ENCODE measurements at regions not wholly inside any gene's neighbourhood (a gene's known extent, or its start where the extent isn't known, plus 50 kb on each side); places are given as distances from the start of the nearest gene placed in this dataset.

- no peaks in the 10 kb centered on the region for H3K9me3 Mint-ChIP-seq (ENCODE audit: insufficient read depth)
- H3K4me1 Mint-ChIP-seq = no peaks in the 10 kb centered on the region
- no peaks in the 10 kb centered on the region for H3K27me3 Mint-ChIP-seq
- TF ChIP-seq, protein P1, sequence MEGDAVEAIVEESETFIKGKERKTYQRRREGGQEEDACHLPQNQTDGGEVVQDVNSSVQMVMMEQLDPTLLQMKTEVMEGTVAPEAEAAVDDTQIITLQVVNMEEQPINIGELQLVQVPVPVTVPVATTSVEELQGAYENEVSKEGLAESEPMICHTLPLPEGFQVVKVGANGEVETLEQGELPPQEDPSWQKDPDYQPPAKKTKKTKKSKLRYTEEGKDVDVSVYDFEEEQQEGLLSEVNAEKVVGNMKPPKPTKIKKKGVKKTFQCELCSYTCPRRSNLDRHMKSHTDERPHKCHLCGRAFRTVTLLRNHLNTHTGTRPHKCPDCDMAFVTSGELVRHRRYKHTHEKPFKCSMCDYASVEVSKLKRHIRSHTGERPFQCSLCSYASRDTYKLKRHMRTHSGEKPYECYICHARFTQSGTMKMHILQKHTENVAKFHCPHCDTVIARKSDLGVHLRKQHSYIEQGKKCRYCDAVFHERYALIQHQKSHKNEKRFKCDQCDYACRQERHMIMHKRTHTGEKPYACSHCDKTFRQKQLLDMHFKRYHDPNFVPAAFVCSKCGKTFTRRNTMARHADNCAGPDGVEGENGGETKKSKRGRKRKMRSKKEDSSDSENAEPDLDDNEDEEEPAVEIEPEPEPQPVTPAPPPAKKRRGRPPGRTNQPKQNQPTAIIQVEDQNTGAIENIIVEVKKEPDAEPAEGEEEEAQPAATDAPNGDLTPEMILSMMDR (IDR thresholded peaks at IDR 0.05) = no peak
- TF ChIP-seq EZH2 (IDR thresholded peaks at IDR 0.05; ENCODE audit: borderline replicate concordance, insufficient read depth, low read depth, low read length, poor library complexity, severe bottlenecking) = no peak
- ATAC-seq (ENCODE audit: low read depth) (no peak), DNase-seq (no peak)
- no peak overlapping the region for H3K4me3 Mint-ChIP-seq
- no peaks in the 10 kb centered on the region for H3K9me3 ChIP-seq (ENCODE audit: control extremely low read depth in 1 of 3, control insufficient read depth in 2 of 3, insufficient read depth in 1 of 3, low read length in 2 of 3)
- H3K27ac ChIP-seq (ENCODE audit: low read length in 2 of 2) = no peak overlapping the region
- no peak overlapping the region for H3K4me2 ChIP-seq (replicated peaks; ENCODE audit: low read depth, low read length, poor library complexity, severe bottlenecking)
- CTCF ChIA-PET = no interaction called here
- H3K27ac Mint-ChIP-seq = no peak overlapping the region
- intact Hi-C loops (cut with micrococcal nuclease) = no loop called here
- POLR2A ChIA-PET = no interaction called here
- no peaks in the 10 kb centered on the region for H4K20me1 ChIP-seq (ENCODE audit: control insufficient read depth, insufficient read depth, low read length, poor library complexity, severe bottlenecking)
- no peaks in the 10 kb centered on the region for H3K36me3 ChIP-seq (replicated peaks in 1 of 2; ENCODE audit: control extremely low read depth in 1 of 2, control insufficient read depth in 1 of 2, extremely low read depth in 1 of 2, insufficient read depth in 2 of 2, low read length in 1 of 2)
- H3K4me3 ChIP-seq (ENCODE audit: control extremely low read depth in 1 of 5, extremely low read depth in 1 of 5, insufficient read depth in 1 of 5, low read depth in 2 of 5, low read length in 4 of 5) = no peak overlapping the region
- H3K79me2 ChIP-seq (ENCODE audit: control insufficient read depth, insufficient read depth, low read length) = no peaks in the 10 kb centered on the region
- no peaks in the 10 kb centered on the region for H3K4me1 ChIP-seq (ENCODE audit: control insufficient read depth in 2 of 2, insufficient read depth in 2 of 2, low read length in 2 of 2)
- no peak overlapping the region for H3K9ac ChIP-seq (ENCODE audit: low read length)
- WGBS (ENCODE audit: insufficient coverage) = 86% methylated on average over 4 of the region's 9 CpGs
- H3K27me3 ChIP-seq (replicated peaks in 1 of 4; ENCODE audit: control extremely low read depth in 1 of 4, control insufficient read depth in 3 of 4, insufficient read depth in 4 of 4, low read length in 3 of 4) = no peaks in the 10 kb centered on the region
- no peak overlapping the region for H2AFZ ChIP-seq (ENCODE audit: insufficient read depth, low read depth, low read length, poor library complexity, severe bottlenecking)
Measured at GRCh38 chr2:6764968-6765723, 100.6 kb downstream of the CMPK2 start.

GRCh38 chr2:6769346-6769745 is 96.4 kb downstream of the CMPK2 start:
- Histone ChIP-seq H3K4me3 (ENCODE audit: control extremely low read depth in 1 of 5, extremely low read depth in 1 of 5, insufficient read depth in 1 of 5, low read depth in 2 of 5, low read length in 4 of 5) (no peak overlapping the region), H3K4me2 (replicated peaks; ENCODE audit: low read depth, low read length, poor library complexity, severe bottlenecking) (no peak overlapping the region), H3K79me2 (ENCODE audit: control insufficient read depth, insufficient read depth, low read length) (no peaks in the 10 kb centered on the region), H3K9ac (ENCODE audit: low read length) (no peak overlapping the region), H4K20me1 (ENCODE audit: control insufficient read depth, insufficient read depth, low read length, poor library complexity, severe bottlenecking) (no peaks in the 10 kb centered on the region), H3K36me3 (replicated peaks in 1 of 2; ENCODE audit: control extremely low read depth in 1 of 2, control insufficient read depth in 1 of 2, extremely low read depth in 1 of 2, insufficient read depth in 2 of 2, low read length in 1 of 2) (no peaks in the 10 kb centered on the region), H2AFZ (ENCODE audit: insufficient read depth, low read depth, low read length, poor library complexity, severe bottlenecking) (no peak overlapping the region), H3K27ac (ENCODE audit: low read length in 2 of 2) (no peak overlapping the region), H3K27me3 (replicated peaks in 1 of 4; ENCODE audit: control extremely low read depth in 1 of 4, control insufficient read depth in 3 of 4, insufficient read depth in 4 of 4, low read length in 3 of 4) (peaks cover 0 to 5% (median 0%) of the 10 kb centered on the region in 4 experiments), H3K4me1 (ENCODE audit: control insufficient read depth in 2 of 2, insufficient read depth in 2 of 2, low read length in 2 of 2) (peaks cover 3 to 5% of the 10 kb centered on the region in 2 donors), H3K9me3 (ENCODE audit: control extremely low read depth in 1 of 3, control insufficient read depth in 2 of 3, insufficient read depth in 1 of 3, low read length in 2 of 3) (no peaks in the 10 kb centered on the region)
- TF ChIP-seq EZH2 (IDR thresholded peaks at IDR 0.05; ENCODE audit: borderline replicate concordance, insufficient read depth, low read depth, low read length, poor library complexity, severe bottlenecking) = no peak
- TF ChIP-seq, protein P1 (IDR thresholded peaks at IDR 0.05) = no peak
- DNase-seq (no peak), ATAC-seq (ENCODE audit: low read depth) (no peak)
- Mint-ChIP-seq H3K27ac (no peak overlapping the region), H3K9me3 (ENCODE audit: insufficient read depth) (no peaks in the 10 kb centered on the region), H3K27me3 (peaks cover 16% of the 10 kb centered on the region), H3K4me1 (peaks cover 12% of the 10 kb centered on the region), H3K4me3 (no peak overlapping the region)
- intact Hi-C loops (cut with micrococcal nuclease) = no loop called here
- CTCF ChIA-PET = interaction anchor here (1.4 kb wide), 1 partner anchor 20 kb away, joined by 3 read pairs; no protein-coding TSS in a partner anchor
- POLR2A ChIA-PET = no interaction called here

All from B cell (primary cell).